ENCODE measurements at regions not wholly inside any gene's neighbourhood (a gene's known extent, or its start where the extent isn't known, plus 50 kb on each side); places are given as distances from the start of the nearest gene placed in this dataset.

- Histone ChIP-seq H3K27me3 (ENCODE audit: control insufficient read depth in 3 of 3, insufficient read depth in 3 of 3, low read length in 2 of 3) (no peaks in the 10 kb centered on the region), H3K4me1 (ENCODE audit: control insufficient read depth in 5 of 5, insufficient read depth in 5 of 5, low read length in 5 of 5) (no peaks in the 10 kb centered on the region), H3K27ac (ENCODE audit: low read depth in 1 of 2, low read length in 1 of 2) (no peak overlapping the region), H3K4me3 (no peak overlapping the region), H3K9ac (ENCODE audit: insufficient read depth in 1 of 2, low read length in 2 of 2) (no peak overlapping the region), H3K9me3 (ENCODE audit: control insufficient read depth in 4 of 4, insufficient read depth in 3 of 4, low read length in 3 of 4) (no peaks in the 10 kb centered on the region), H3K36me3 (ENCODE audit: control insufficient read depth in 4 of 4, insufficient read depth in 4 of 4, low read length in 4 of 4) (no peaks in the 10 kb centered on the region)
- DNase-seq (no peak), ATAC-seq (ENCODE audit: insufficient read depth, low FRiP score) (no peak)
- TF ChIP-seq, protein P1, sequence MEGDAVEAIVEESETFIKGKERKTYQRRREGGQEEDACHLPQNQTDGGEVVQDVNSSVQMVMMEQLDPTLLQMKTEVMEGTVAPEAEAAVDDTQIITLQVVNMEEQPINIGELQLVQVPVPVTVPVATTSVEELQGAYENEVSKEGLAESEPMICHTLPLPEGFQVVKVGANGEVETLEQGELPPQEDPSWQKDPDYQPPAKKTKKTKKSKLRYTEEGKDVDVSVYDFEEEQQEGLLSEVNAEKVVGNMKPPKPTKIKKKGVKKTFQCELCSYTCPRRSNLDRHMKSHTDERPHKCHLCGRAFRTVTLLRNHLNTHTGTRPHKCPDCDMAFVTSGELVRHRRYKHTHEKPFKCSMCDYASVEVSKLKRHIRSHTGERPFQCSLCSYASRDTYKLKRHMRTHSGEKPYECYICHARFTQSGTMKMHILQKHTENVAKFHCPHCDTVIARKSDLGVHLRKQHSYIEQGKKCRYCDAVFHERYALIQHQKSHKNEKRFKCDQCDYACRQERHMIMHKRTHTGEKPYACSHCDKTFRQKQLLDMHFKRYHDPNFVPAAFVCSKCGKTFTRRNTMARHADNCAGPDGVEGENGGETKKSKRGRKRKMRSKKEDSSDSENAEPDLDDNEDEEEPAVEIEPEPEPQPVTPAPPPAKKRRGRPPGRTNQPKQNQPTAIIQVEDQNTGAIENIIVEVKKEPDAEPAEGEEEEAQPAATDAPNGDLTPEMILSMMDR (IDR thresholded peaks at IDR 0.05; ENCODE audit: control extremely low read depth, extremely low read depth), result no peak
- WGBS, 2 donors, result 71 to 81% methylated on average over 1 of the region's 1 CpG
Measured at GRCh38 chr4:178937130-178937529, 1494.9 kb upstream of the AGA start.

GRCh38 chr4:178941975-178942374 lies 1499.7 kb upstream of the AGA start:
- DNase-seq, result no peak
- Histone ChIP-seq H3K36me3 (ENCODE audit: control insufficient read depth in 4 of 4, insufficient read depth in 4 of 4, low read length in 4 of 4) (no peaks in the 10 kb centered on the region), H3K9ac (ENCODE audit: insufficient read depth in 1 of 2, low read length in 2 of 2) (no peak overlapping the region), H3K9me3 (ENCODE audit: control insufficient read depth in 4 of 4, insufficient read depth in 3 of 4, low read length in 3 of 4) (peaks cover 0 to 2% (median 0%) of the 10 kb centered on the region in 4 donors), H3K27me3 (ENCODE audit: control insufficient read depth in 3 of 3, insufficient read depth in 3 of 3, low read length in 2 of 3) (no peaks in the 10 kb centered on the region), H3K27ac (ENCODE audit: low read depth in 1 of 2, low read length in 1 of 2) (no peak overlapping the region), H3K4me1 (ENCODE audit: control insufficient read depth in 5 of 5, insufficient read depth in 5 of 5, low read length in 5 of 5) (no peaks in the 10 kb centered on the region), H3K4me3 (no peak overlapping the region)
- 81 to 88% methylated on average over 7 of the region's 7 CpGs for WGBS, 2 donors
- ATAC-seq (ENCODE audit: insufficient read depth, low FRiP score), result no peak
- TF ChIP-seq, protein P1 (IDR thresholded peaks at IDR 0.05; ENCODE audit: control extremely low read depth, extremely low read depth), result no peak

GRCh38 chr4:178953447-178954120 lies 1511.3 kb upstream of the AGA start:
- H3K9me3 ChIP-seq (ENCODE audit: control insufficient read depth in 4 of 4, insufficient read depth in 3 of 4, low read length in 3 of 4), result no peaks in the 10 kb centered on the region
- no peaks in the 10 kb centered on the region for H3K4me1 ChIP-seq (ENCODE audit: control insufficient read depth in 5 of 5, insufficient read depth in 5 of 5, low read length in 5 of 5)
- no peaks in the 10 kb centered on the region for H3K36me3 ChIP-seq (ENCODE audit: control insufficient read depth in 4 of 4, insufficient read depth in 4 of 4, low read length in 4 of 4)
- no peaks in the 10 kb centered on the region for H3K27me3 ChIP-seq (ENCODE audit: control insufficient read depth in 3 of 3, insufficient read depth in 3 of 3, low read length in 2 of 3)
- H3K9ac ChIP-seq (ENCODE audit: insufficient read depth in 1 of 2, low read length in 2 of 2), result no peak overlapping the region
- H3K27ac ChIP-seq (ENCODE audit: low read depth in 1 of 2, low read length in 1 of 2), result no peak overlapping the region
- TF ChIP-seq, protein P1 (IDR thresholded peaks at IDR 0.05; ENCODE audit: control extremely low read depth, extremely low read depth), result no peak
- H3K4me3 ChIP-seq, result no peak overlapping the region
- DNase-seq (no peak), ATAC-seq (ENCODE audit: insufficient read depth, low FRiP score) (no peak)
- 90 to 93% methylated on average over 12 to 22 of the region's 22 CpGs for WGBS, 2 donors

DNA sequence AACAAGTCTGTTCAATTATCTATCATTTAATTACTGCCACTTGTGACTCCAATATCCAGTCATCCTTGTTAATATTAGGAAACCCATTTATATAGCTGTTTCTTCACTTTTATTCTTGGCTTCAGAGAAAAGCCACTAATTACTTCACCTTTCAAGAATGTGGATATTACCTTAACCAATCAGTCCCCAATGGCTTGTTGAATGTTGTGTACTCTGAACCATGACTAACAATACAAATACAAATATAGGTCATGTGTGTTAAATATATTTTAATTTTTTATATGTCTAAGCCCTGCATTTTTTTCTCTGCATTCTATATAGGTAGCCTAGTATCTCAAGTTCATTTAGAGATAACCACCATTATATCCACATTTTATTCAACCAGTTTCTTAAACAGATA lies 1513.4 kb upstream of the AGA start:
- Histone ChIP-seq H3K36me3 (ENCODE audit: control insufficient read depth in 4 of 4, insufficient read depth in 4 of 4, low read length in 4 of 4) (no peaks in the 10 kb centered on the region), H3K27me3 (ENCODE audit: control insufficient read depth in 3 of 3, insufficient read depth in 3 of 3, low read length in 2 of 3) (no peaks in the 10 kb centered on the region), H3K4me3 (no peak overlapping the region), H3K27ac (ENCODE audit: low read depth in 1 of 2, low read length in 1 of 2) (no peak overlapping the region), H3K9ac (ENCODE audit: insufficient read depth in 1 of 2, low read length in 2 of 2) (no peak overlapping the region), H3K4me1 (ENCODE audit: control insufficient read depth in 5 of 5, insufficient read depth in 5 of 5, low read length in 5 of 5) (no peaks in the 10 kb centered on the region), H3K9me3 (ENCODE audit: control insufficient read depth in 4 of 4, insufficient read depth in 3 of 4, low read length in 3 of 4) (no peaks in the 10 kb centered on the region)
- TF ChIP-seq, protein P1 (IDR thresholded peaks at IDR 0.05; ENCODE audit: control extremely low read depth, extremely low read depth), result no peak
- ATAC-seq (ENCODE audit: insufficient read depth, low FRiP score), result no peak
- DNase-seq, result no peak
